Islet precursor cell (in vitro differentiated cells): ENCODE measurements at regions not wholly inside any gene's neighbourhood (a gene's known extent, or its start where the extent isn't known, plus 50 kb on each side); places are given as distances from the start of the nearest gene placed in this dataset.
A peak's percentile ranks its signal among the peaks of the same experiment; 100 is the strongest.
"Not testable (repeated sequence)": the region's sequence is repeated elsewhere in the genome, so short reads cannot be mapped to it uniquely, and the experiment has no call there.

ENCODE experiments used
- DNase-seq: peaks from one replicate; pipeline ENCODE4 v3.0.0-alpha.2; 2018

GRCh38 chr16:88148682-88149081 lies 197.4 kb downstream of the BANP start:
- not testable (repeated sequence) for DNase-seq

DNA sequence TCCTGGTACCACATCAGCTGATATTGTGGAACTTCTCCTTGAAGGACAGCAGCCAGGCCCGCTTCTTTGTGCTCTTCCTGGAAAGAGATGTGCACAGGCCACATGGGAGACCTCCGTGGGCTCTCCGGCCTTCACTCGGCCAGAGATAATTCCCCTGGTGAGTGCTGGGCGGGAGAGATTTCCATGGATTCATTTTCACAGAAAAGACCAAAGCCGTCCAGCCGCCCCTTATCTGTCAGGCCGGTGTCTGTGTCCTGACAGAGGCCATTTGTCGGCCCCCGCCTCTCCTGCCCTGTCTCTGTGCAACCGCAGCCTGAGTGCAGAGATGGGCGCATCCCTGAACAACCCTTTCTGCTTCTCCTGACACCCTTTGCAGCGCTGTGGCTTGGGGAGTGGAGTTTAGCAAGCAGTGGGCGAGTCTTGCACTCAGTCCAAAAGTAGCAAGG lies 197.9 kb downstream of the BANP start:
- not testable (repeated sequence) for DNase-seq

DNA sequence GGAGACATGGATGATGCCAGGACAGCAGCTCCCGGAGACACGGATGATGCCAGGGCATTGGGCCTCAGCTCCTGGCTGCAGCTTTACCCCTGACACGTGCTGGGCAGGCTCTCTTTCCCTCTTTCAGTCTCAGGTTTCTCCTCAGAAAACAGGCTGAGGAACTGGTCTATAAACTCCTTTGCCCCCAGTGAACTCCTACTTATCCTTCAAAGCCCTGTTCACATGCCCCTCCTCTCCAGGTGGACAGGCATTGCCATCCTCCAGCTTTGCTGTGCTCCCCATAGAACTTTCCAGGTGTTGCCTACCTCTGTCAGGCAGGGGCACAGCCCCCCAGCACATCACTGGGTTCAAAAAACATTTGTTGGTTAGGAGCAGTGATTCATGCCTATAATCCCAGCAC lies 198.4 kb downstream of the BANP start:
- not testable (repeated sequence) for DNase-seq

GRCh38 chr16:88150456-88151128 lies 199.4 kb downstream of the BANP start:
- not testable (repeated sequence) for DNase-seq

GRCh38 chr16:88151129-88151499 lies 199.9 kb downstream of the BANP start:
- DNase-seq, result not testable (repeated sequence)

- not testable (repeated sequence) for DNase-seq
These were observed 200.9 kb downstream of the BANP start for GRCh38 chr16:88151859-88152843.

- not testable (repeated sequence) for DNase-seq
These were observed 201.6 kb downstream of the BANP start for GRCh38 chr16:88152879-88153278.

GRCh38 chr16:88153516-88153915 lies 202.3 kb downstream of the BANP start:
- DNase-seq, result not testable (repeated sequence)

DNA sequence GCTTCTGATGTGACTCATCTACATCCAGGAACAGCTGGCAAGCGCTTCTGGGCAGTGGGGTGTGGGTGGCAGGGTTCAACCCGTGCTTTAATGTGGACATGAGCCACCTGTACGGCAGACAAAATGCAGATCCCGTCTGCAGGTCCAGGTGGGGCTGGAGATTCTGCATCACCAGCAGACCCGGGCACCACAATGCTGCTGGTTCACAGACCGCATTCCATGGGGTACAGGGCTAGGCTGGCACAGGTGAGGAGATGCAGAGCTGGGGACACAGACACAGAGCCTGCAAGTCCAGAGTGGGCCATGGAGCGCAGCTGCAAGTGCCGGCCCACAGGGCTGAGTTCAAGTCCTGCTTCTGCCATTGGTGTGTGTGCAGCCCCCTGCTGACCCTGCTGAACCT lies 203.7 kb downstream of the BANP start:
- not testable (repeated sequence) for DNase-seq

GRCh38 chr16:88155681-88156080 lies 204.4 kb downstream of the BANP start:
- not testable (repeated sequence) for DNase-seq

GRCh38 chr16:88156640-88157283 lies 205.5 kb downstream of the BANP start:
- DNase-seq, result not testable (repeated sequence)

- not testable (repeated sequence) for DNase-seq
These were observed 206.5 kb downstream of the BANP start for GRCh38 chr16:88157686-88158085.

GRCh38 chr16:88158256-88159045 lies 207.2 kb downstream of the BANP start:
- peak; percentile 31 for DNase-seq

GRCh38 chr16:88159046-88159896 lies 208.0 kb downstream of the BANP start:
- peak; percentile 27 for DNase-seq

- DNase-seq, result peak; percentile 39
These were observed 208.7 kb downstream of the BANP start for GRCh38 chr16:88159897-88160335.

GRCh38 chr16:88161191-88161590 lies 210.0 kb downstream of the BANP start:
- DNase-seq, result not testable (repeated sequence)

DNA sequence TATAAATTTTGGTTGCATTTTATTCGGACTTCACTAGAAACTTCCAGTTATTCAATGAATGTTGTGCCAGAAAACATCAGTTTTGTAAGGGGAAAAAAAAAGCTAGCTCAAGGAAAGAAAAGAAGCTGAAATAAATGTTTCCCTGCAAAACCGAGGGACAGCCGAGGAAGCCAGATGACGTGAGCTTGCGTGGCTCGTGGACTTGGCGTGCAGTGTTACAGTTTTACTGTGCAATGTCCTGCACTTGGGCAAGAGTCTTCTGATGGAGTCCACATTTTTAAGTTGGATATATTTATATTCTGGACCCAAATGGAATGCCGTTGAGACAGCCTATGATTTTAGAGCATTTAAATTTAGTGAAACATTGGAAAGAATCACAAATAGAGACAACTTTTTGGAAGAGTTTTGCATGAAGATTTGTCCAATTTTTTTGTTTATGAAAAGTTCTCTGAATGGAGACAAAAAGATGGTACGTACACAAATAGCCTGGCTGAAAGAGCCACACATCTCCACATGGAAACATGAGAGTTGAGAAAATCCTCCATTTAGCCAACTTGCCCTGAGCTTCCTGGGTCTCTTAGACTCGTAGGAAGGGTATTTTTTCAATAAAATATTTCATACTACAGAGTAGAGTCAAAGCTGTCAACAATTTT lies 210.5 kb downstream of the BANP start:
- DNase-seq, result not testable (repeated sequence)

GRCh38 chr16:88162778-88163177 lies 211.5 kb downstream of the BANP start:
- DNase-seq, result not testable (repeated sequence)

GRCh38 chr16:88164196-88165039 lies 213.2 kb downstream of the BANP start:
- peak; percentile 16 for DNase-seq
